ENCODE measurements at regions not wholly inside any gene's neighbourhood (a gene's known extent, or its start where the extent isn't known, plus 50 kb on each side); places are given as distances from the start of the nearest gene placed in this dataset.

DNA sequence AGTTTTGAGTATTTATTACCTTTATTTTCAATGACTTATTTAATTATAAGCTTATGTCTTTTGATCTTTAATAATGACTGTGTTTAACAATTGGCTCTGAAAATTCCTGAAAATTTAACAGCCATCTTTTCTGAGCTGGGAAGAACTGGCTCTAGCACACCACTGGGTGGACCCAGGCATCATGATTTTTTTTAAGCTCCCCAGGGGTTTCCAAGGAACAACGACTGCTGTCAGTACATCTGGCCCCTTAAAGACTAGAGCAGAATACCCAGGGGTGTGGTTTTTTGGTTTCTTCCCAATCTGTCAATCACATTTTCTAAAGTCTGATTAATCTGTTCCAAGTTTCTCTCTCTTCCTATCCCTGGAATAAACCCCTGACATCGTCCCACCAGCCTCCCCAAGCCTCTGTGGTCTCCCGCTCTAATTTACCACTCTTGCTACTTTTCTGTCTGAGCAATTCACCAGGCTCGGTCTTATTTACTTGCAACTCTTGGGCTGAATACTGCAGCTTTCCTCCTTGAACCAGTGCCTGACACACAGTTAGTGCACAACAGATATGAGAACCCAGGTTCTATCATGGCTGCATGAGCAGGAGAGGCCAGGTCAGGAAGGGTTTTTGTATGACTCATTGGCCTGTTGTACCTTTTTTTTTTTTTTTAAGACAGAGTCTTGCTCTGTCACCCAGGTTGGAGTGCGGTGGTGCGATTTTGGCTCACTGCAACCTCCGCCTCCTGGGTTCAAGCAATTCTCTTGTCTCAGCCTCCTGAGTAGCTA lies 321.9 kb downstream of the ZSWIM6 start:
- no peak overlapping the region for H2BK20ac ChIP-seq (ENCODE audit: low read length)
- H3K56ac ChIP-seq (replicated peaks; ENCODE audit: insufficient read length, low read depth, low read length): no peak overlapping the region
- no peak overlapping the region for H2BK15ac ChIP-seq (ENCODE audit: low read length)
- H3K4me2 ChIP-seq (ENCODE audit: insufficient read depth in 1 of 2, low read depth in 2 of 2, low read length in 2 of 2): no peak overlapping the region
- H3K4ac ChIP-seq (replicated peaks; ENCODE audit: insufficient read length, low read depth, low read length): no peak overlapping the region
- no peak overlapping the region for H3K18ac ChIP-seq (ENCODE audit: extremely low read depth, low read length)
- no peaks in the 10 kb centered on the region for H3K27me3 ChIP-seq (replicated peaks in 1 of 4; ENCODE audit: control insufficient read depth in 3 of 4, extremely low read depth in 1 of 4, insufficient read depth in 3 of 4, low read length in 3 of 4)
- no peak overlapping the region for H3K4me3 ChIP-seq (ENCODE audit: extremely low read depth in 1 of 4, insufficient read depth in 2 of 4, low read depth in 3 of 4, low read length in 4 of 4)
- no peak overlapping the region for H2AFZ ChIP-seq (ENCODE audit: low read length)
- CTCF ChIA-PET (ENCODE audit: partially characterized antibody): interaction anchor here (0.6 to 1.7 kb wide), 5 partner anchors 25 to 359 kb away, joined by 3 to 6 read pairs (median 3); no protein-coding TSS in a partner anchor
- H2BK5ac ChIP-seq (ENCODE audit: low read depth, low read length): no peak overlapping the region
- H3K4me1 ChIP-seq (replicated peaks in 1 of 4; ENCODE audit: control insufficient read depth in 3 of 4, insufficient read depth in 4 of 4, low read length in 3 of 4): peaks cover under 1 to 4% (median 3%) of the 10 kb centered on the region in 4 experiments
- no peak overlapping the region for H2AK5ac ChIP-seq (ENCODE audit: low read depth, low read length)
- no peaks in the 10 kb centered on the region for H3K79me2 ChIP-seq (ENCODE audit: control insufficient read depth in 1 of 2, insufficient read depth in 2 of 2, low read length in 2 of 2)
- H4K5ac ChIP-seq (ENCODE audit: insufficient read length, low read depth, low read length): no peak overlapping the region
- H4K91ac ChIP-seq (replicated peaks; ENCODE audit: insufficient read length, low read length): no peak overlapping the region
- H3K23ac ChIP-seq (ENCODE audit: insufficient read length): no peak overlapping the region
- H3K36me3 ChIP-seq (ENCODE audit: control insufficient read depth in 2 of 4, insufficient read depth in 4 of 4, low read length in 3 of 4): no peaks in the 10 kb centered on the region
- POLR2A ChIA-PET (ENCODE audit: partially characterized antibody): no interaction called here
- no peak overlapping the region for H2BK12ac ChIP-seq (ENCODE audit: low read depth, low read length)
- H2BK120ac ChIP-seq (replicated peaks; ENCODE audit: low read depth, low read length): no peak overlapping the region
- H3K79me1 ChIP-seq (ENCODE audit: low read depth, low read length): no peaks in the 10 kb centered on the region
- H3K14ac ChIP-seq (ENCODE audit: insufficient read length): no peak overlapping the region
- H3K23me2 ChIP-seq (ENCODE audit: low read depth, low read length): no peaks in the 10 kb centered on the region
- H3K9me3 ChIP-seq (ENCODE audit: insufficient read depth in 2 of 2, low read depth in 1 of 2, low read length in 1 of 2): no peaks in the 10 kb centered on the region
- 90% methylated on average over 7 of the region's 7 CpGs; no CpG with 5 or more reads in 1 of the 2 experiments for WGBS, 2 experiments (ENCODE audit: extremely low coverage in 1 of 2, insufficient coverage in 1 of 2, insufficient read length in 1 of 2, insufficient replicate concordance in 2 of 2, low coverage in 1 of 2, low lambda C conversion rate in 2 of 2, missing lambda C conversion rate in 1 of 2)
- H4K8ac ChIP-seq (ENCODE audit: extremely low read depth, insufficient read depth, low read length): no peak overlapping the region
- no peaks in the 10 kb centered on the region for H4K20me1 ChIP-seq (replicated peaks in 1 of 2; ENCODE audit: control insufficient read depth in 1 of 2, insufficient read depth in 2 of 2, low read length in 2 of 2)
- TF ChIP-seq RAD21 (IDR thresholded peaks at IDR 0.05 in 1 of 2, conservative IDR thresholded peaks at IDR 0.05 in 1 of 2; ENCODE audit: low read depth in 2 of 2, low read length in 2 of 2) (peak; percentile 8 to 44; a peak in 2 of 4 replicates), EP300 (IDR thresholded peaks at IDR 0.05; ENCODE audit: borderline replicate concordance in 1 of 2, low read depth in 2 of 2, low read length in 2 of 2) (no peak), MAX (IDR thresholded peaks at IDR 0.05) (no peak), SUZ12 (IDR thresholded peaks at IDR 0.05; ENCODE audit: low read length) (no peak)
- TF ChIP-seq, protein P1, sequence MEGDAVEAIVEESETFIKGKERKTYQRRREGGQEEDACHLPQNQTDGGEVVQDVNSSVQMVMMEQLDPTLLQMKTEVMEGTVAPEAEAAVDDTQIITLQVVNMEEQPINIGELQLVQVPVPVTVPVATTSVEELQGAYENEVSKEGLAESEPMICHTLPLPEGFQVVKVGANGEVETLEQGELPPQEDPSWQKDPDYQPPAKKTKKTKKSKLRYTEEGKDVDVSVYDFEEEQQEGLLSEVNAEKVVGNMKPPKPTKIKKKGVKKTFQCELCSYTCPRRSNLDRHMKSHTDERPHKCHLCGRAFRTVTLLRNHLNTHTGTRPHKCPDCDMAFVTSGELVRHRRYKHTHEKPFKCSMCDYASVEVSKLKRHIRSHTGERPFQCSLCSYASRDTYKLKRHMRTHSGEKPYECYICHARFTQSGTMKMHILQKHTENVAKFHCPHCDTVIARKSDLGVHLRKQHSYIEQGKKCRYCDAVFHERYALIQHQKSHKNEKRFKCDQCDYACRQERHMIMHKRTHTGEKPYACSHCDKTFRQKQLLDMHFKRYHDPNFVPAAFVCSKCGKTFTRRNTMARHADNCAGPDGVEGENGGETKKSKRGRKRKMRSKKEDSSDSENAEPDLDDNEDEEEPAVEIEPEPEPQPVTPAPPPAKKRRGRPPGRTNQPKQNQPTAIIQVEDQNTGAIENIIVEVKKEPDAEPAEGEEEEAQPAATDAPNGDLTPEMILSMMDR (IDR thresholded peaks at IDR 0.05; ENCODE audit: control extremely low read depth in 1 of 3, insufficient read depth in 1 of 3, low read depth in 1 of 3, low read length in 3 of 3): peak in 2 of 3 experiments; percentile 10; a peak in 2 of 4 replicates
- FAIRE-seq (no peak), DNase-seq (ENCODE audit: low read depth in 1 of 2, low spot score in 2 of 2) (no peak)
- no peak overlapping the region for H3K27ac ChIP-seq (ENCODE audit: low read depth, low read length)
- no peak overlapping the region for H3K9ac ChIP-seq (replicated peaks in 1 of 4; ENCODE audit: extremely low read depth in 1 of 4, low read depth in 3 of 4, low read length in 3 of 4)
